Memory B cell (primary cell): ENCODE measurements at regions not wholly inside any gene's neighbourhood (a gene's known extent, or its start where the extent isn't known, plus 50 kb on each side); places are given as distances from the start of the nearest gene placed in this dataset.

Experiments used
- ATAC-seq: fragments of 150-1000 bp; cut with Tn5 transposase; 2 replicates; pipeline ENCODE4 v1.10.0; 2021; ENCODE audit warnings: low read depth, mild to moderate bottlenecking, moderate library complexity
- DNase-seq, 2 donors: peaks; one replicate each; pipeline ENCODE4 v3.0.0; 2022; ENCODE audit warnings: low spot score in 2 of 2
- H3K27ac Mint-ChIP-seq: one replicate; pipeline ENCODE4 v1.8.0; 2022; ENCODE audit warnings: mild to moderate bottlenecking, moderate library complexity, mixed read lengths
- H3K27me3 Mint-ChIP-seq: one replicate; pipeline ENCODE4 v1.8.0; 2022; ENCODE audit warnings: mixed read lengths
- H3K36me3 Mint-ChIP-seq: one replicate; pipeline ENCODE4 v1.8.0; 2022; ENCODE audit warnings: mild to moderate bottlenecking, mixed read lengths
- H3K4me1 Mint-ChIP-seq: one replicate; pipeline ENCODE4 v1.8.0; 2022; ENCODE audit warnings: mixed read lengths
- H3K4me3 Mint-ChIP-seq: one replicate; pipeline ENCODE4 v1.8.0; 2022; ENCODE audit warnings: mild to moderate bottlenecking, moderate library complexity, mixed read lengths
- H3K9me3 Mint-ChIP-seq: one replicate; pipeline ENCODE4 v1.8.0; 2022; ENCODE audit warnings: mixed read lengths

GRCh38 chr3:103367481-103367880, 932.7 kb downstream of the ZPLD1 start:
- ATAC-seq (no peak), DNase-seq (no peak)
- Mint-ChIP-seq H3K4me3 (no peak overlapping the region), H3K36me3 (no peaks in the 10 kb centered on the region), H3K9me3 (no peaks in the 10 kb centered on the region), H3K4me1 (no peaks in the 10 kb centered on the region), H3K27me3 (no peaks in the 10 kb centered on the region), H3K27ac (no peak overlapping the region)

DNA sequence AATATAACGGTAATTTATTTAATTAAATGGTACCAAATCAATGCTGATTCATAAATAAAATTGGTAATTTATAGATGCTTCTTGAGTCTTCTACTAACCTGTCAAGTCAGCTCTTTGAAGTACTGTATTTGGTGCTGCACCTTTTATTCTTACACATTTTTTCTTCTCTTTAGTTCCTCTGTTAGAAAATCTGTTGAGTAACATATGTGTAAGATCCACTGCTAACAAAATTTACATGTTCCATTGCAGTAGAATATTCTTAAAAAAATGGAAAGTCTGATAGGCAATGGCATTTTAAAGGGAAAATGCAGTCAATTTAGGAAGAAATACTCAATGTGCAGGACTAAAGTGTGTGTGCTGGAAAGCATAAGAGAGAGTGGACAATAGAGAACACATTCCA, 936.6 kb downstream of the ZPLD1 start:
- H3K27me3 Mint-ChIP-seq, result no peaks in the 10 kb centered on the region
- H3K4me3 Mint-ChIP-seq, result no peak overlapping the region
- no peaks in the 10 kb centered on the region for H3K9me3 Mint-ChIP-seq
- DNase-seq (no peak), ATAC-seq (no peak)
- H3K27ac Mint-ChIP-seq, result no peak overlapping the region
- no peaks in the 10 kb centered on the region for H3K36me3 Mint-ChIP-seq
- no peaks in the 10 kb centered on the region for H3K4me1 Mint-ChIP-seq

- Mint-ChIP-seq H3K27me3 (no peaks in the 10 kb centered on the region), H3K36me3 (no peaks in the 10 kb centered on the region), H3K9me3 (no peaks in the 10 kb centered on the region), H3K27ac (no peak overlapping the region), H3K4me1 (no peaks in the 10 kb centered on the region), H3K4me3 (no peak overlapping the region)
- ATAC-seq (no peak), DNase-seq (no peak)
Measured at GRCh38 chr3:103372031-103372430, 937.2 kb downstream of the ZPLD1 start.

DNA sequence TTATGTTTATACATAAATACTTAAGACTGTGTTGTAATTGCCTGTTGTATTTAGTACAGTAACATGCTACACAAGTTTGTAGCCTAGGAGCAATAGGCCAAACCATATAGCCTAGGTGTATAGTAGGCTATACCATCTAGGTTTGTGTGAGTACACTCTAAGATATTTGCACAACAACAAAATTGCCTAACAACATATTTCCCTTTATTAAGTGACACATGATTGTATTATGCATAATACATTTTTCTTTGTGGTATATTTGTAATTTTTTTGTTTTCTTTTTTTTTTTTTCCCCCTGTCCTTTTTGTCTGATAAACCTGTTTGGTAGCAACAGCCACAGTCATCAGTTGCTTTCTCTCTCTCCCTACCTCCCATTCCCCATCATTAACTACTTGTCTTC, 945.6 kb downstream of the ZPLD1 start:
- H3K36me3 Mint-ChIP-seq, result no peaks in the 10 kb centered on the region
- no peaks in the 10 kb centered on the region for H3K27me3 Mint-ChIP-seq
- H3K9me3 Mint-ChIP-seq, result no peaks in the 10 kb centered on the region
- ATAC-seq (no peak), DNase-seq (no peak)
- H3K4me1 Mint-ChIP-seq, result no peaks in the 10 kb centered on the region
- no peak overlapping the region for H3K27ac Mint-ChIP-seq
- no peak overlapping the region for H3K4me3 Mint-ChIP-seq

DNA sequence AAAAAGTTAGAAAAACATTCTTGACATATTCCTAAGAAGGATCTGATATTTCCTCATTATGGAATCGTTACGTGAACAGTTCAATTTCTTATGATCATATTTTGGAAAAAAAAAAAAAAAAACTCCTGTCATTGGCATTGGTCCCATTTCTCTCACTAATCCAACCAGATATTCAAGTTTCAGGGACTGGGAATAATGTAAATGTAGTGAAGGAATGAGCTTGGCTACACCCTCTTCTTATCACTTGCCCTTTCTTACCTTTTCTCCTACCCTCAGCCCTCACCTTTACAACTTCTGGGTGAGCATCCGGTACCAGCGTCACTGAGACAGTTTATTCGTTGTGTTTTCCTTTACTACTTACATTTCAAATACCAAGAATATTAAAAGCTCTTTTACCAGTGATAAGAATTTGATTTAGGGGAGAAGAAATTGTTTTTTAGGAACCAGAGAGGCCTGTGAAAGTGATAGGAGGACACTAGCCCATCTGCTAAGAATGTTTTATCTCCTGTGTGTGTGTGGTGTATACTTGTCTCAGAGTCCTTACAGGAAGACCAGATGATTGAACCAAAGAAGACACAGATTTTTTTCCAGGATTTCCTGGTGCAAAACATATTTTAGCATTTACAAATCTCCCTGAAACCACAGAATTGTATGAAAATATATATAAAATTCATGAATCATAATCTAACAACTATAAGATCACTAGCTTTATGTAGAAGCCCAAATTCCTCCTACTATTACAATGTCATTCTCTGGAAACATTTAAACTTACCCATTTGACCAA, 946.7 kb downstream of the ZPLD1 start:
- ATAC-seq (no peak), DNase-seq (no peak)
- H3K27ac Mint-ChIP-seq, result no peak overlapping the region
- no peaks in the 10 kb centered on the region for H3K36me3 Mint-ChIP-seq
- no peaks in the 10 kb centered on the region for H3K27me3 Mint-ChIP-seq
- H3K9me3 Mint-ChIP-seq, result no peaks in the 10 kb centered on the region
- no peaks in the 10 kb centered on the region for H3K4me1 Mint-ChIP-seq
- H3K4me3 Mint-ChIP-seq, result no peak overlapping the region

- no peaks in the 10 kb centered on the region for H3K4me1 Mint-ChIP-seq
- DNase-seq (no peak), ATAC-seq (no peak)
- H3K9me3 Mint-ChIP-seq, result no peaks in the 10 kb centered on the region
- no peak overlapping the region for H3K27ac Mint-ChIP-seq
- H3K36me3 Mint-ChIP-seq, result no peaks in the 10 kb centered on the region
- H3K27me3 Mint-ChIP-seq, result no peaks in the 10 kb centered on the region
- no peak overlapping the region for H3K4me3 Mint-ChIP-seq
Measured at GRCh38 chr3:103385961-103386656, 951.3 kb downstream of the ZPLD1 start.

DNA sequence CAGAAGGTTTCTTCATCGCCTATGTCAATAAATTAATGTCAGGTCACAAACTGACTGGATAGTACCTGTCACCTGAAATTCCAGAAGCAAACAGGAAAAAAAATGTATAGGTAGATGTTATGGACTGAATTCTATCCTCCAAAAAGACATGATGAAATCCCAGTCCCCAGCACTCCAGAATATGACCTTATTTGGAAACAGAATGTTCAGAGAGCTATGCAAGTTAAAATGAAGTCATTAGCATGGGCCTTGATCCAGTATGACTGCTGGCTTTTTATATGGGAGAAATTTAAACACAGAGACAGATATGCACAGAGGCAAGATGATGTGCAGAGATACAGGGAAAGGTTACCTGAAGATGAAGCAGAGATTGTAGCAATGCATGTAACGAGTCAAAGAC, 953.4 kb downstream of the ZPLD1 start:
- Mint-ChIP-seq H3K36me3 (no peaks in the 10 kb centered on the region), H3K27me3 (no peaks in the 10 kb centered on the region), H3K4me1 (no peaks in the 10 kb centered on the region), H3K4me3 (no peak overlapping the region), H3K27ac (no peak overlapping the region), H3K9me3 (no peaks in the 10 kb centered on the region)
- DNase-seq, result no peak
- no peak for ATAC-seq

DNA sequence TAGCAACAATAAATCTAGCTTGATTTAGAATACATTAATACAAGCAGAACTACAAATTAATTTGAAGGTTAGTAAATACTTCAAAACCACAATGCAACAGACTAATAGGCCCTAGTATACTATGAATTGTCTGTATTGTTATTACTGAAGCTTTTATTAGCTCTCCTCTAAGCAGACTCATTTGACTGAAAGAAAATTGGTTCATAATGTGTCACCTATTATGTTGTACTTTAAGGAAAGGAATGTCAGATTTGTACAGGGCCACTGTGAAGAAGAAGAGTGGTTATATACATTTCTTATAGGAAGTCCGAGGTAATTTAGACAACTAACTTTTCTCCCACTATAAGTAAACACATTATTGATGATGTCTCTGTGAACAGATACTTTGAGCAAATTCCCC, 954.5 kb downstream of the ZPLD1 start:
- ATAC-seq (no peak), DNase-seq (no peak)
- Mint-ChIP-seq H3K27ac (no peak overlapping the region), H3K4me1 (no peaks in the 10 kb centered on the region), H3K9me3 (no peaks in the 10 kb centered on the region), H3K27me3 (no peaks in the 10 kb centered on the region), H3K4me3 (no peak overlapping the region), H3K36me3 (no peaks in the 10 kb centered on the region)

- Mint-ChIP-seq H3K9me3 (no peaks in the 10 kb centered on the region), H3K4me1 (no peaks in the 10 kb centered on the region), H3K36me3 (no peaks in the 10 kb centered on the region), H3K4me3 (no peak overlapping the region), H3K27me3 (no peaks in the 10 kb centered on the region), H3K27ac (no peak overlapping the region)
- DNase-seq, result no peak
- no peak for ATAC-seq
Measured at GRCh38 chr3:103393395-103394186, 958.8 kb downstream of the ZPLD1 start.

DNA sequence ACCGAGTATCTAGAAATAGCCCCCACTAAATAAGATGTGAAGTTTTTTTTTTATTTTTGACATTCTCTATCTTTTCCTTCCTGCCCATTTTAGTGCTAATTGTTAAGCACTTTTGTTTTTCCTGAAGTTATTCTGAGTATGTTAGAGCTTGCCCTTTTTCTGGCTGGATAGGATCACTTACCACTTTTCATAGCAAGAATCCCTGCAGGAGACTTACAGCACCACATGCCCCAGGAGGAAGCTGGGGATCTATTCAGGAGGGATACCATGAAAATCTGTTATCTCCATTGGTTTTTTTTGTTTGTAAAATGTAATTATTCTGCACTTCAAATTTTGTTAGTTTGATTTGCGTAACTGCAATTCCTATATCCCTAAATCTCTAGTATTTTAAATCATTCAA, 968.4 kb downstream of the ZPLD1 start:
- Mint-ChIP-seq H3K27ac (no peak overlapping the region), H3K36me3 (no peaks in the 10 kb centered on the region), H3K27me3 (no peaks in the 10 kb centered on the region), H3K9me3 (peaks cover 1% of the 10 kb centered on the region), H3K4me1 (no peaks in the 10 kb centered on the region), H3K4me3 (no peak overlapping the region)
- DNase-seq (no peak), ATAC-seq (no peak)

- Mint-ChIP-seq H3K4me3 (no peak overlapping the region), H3K27ac (no peak overlapping the region), H3K4me1 (no peaks in the 10 kb centered on the region), H3K27me3 (no peaks in the 10 kb centered on the region), H3K9me3 (no peaks in the 10 kb centered on the region), H3K36me3 (no peaks in the 10 kb centered on the region)
- ATAC-seq (no peak), DNase-seq (no peak)
Measured at GRCh38 chr3:103406320-103406850, 971.6 kb downstream of the ZPLD1 start.

GRCh38 chr3:103410231-103410630, 975.4 kb downstream of the ZPLD1 start:
- Mint-ChIP-seq H3K9me3 (no peaks in the 10 kb centered on the region), H3K27ac (no peak overlapping the region), H3K36me3 (no peaks in the 10 kb centered on the region), H3K4me3 (no peak overlapping the region), H3K27me3 (no peaks in the 10 kb centered on the region), H3K4me1 (no peaks in the 10 kb centered on the region)
- DNase-seq (no peak), ATAC-seq (no peak)

GRCh38 chr3:103421460-103421859, 986.6 kb downstream of the ZPLD1 start:
- DNase-seq (no peak), ATAC-seq (no peak)
- no peaks in the 10 kb centered on the region for H3K27me3 Mint-ChIP-seq
- no peaks in the 10 kb centered on the region for H3K9me3 Mint-ChIP-seq
- H3K36me3 Mint-ChIP-seq, result no peaks in the 10 kb centered on the region
- H3K27ac Mint-ChIP-seq, result no peak overlapping the region
- H3K4me1 Mint-ChIP-seq, result no peaks in the 10 kb centered on the region
- no peak overlapping the region for H3K4me3 Mint-ChIP-seq

DNA sequence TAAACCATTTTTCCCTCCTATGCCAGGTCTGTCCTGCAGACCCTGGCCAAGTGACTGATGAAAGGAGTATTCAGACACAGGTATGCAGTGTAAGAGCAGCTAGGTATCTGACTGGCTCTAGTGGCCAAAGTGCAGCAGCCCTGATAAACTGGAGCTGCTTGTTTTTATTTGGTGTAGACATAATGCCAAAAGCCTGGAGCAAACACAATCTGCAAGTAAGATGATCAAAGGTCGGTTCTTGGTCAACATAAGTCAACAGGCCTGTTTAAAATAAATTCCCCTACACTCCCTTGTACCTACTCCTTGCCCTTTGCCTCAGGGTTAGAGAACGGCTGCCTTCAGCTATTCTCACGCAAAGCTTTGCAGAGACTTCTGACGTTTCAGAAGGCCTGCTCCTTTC, 1003.1 kb downstream of the ZPLD1 start:
- Mint-ChIP-seq H3K27ac (no peak overlapping the region), H3K27me3 (no peaks in the 10 kb centered on the region), H3K36me3 (no peaks in the 10 kb centered on the region), H3K4me1 (no peaks in the 10 kb centered on the region), H3K4me3 (no peak overlapping the region), H3K9me3 (peaks cover 2% of the 10 kb centered on the region)
- no peak for ATAC-seq
- DNase-seq, result no peak
